Spinal cord (tissue), 9 donors: ENCODE measurements at regions not wholly inside any gene's neighbourhood (a gene's known extent, or its start where the extent isn't known, plus 50 kb on each side); places are given as distances from the start of the nearest gene placed in this dataset.

Source experiments
- DNase-seq, 6 donors: peaks; one replicate each; pipeline versions ENCODE4 v3.0.0 to v3.0.0-alpha.2; 2013 to 2015; ENCODE audit warnings: low spot score in 6 of 6, low read depth in 4 of 6
- H3K27ac ChIP-seq: one replicate; pipeline ENCODE4 v1.5.1; 2013; ENCODE audit warnings: low read depth, low read length, control low read depth
- H3K27me3 ChIP-seq: one replicate; pipeline ENCODE4 v1.6.1; 2013; ENCODE audit warnings: low read length; ENCODE audit not compliant: control insufficient read depth, insufficient read depth
- H3K36me3 ChIP-seq: one replicate; pipeline ENCODE4 v1.6.1; 2013; ENCODE audit warnings: low read length; ENCODE audit not compliant: control insufficient read depth, insufficient read depth
- H3K4me1 ChIP-seq: one replicate; pipeline ENCODE4 v1.6.1; 2013; ENCODE audit warnings: low read length; ENCODE audit not compliant: control insufficient read depth, insufficient read depth
- H3K4me3 ChIP-seq: one replicate; pipeline ENCODE4 v1.5.1; 2013; ENCODE audit warnings: low read depth, low read length, control low read depth
- H3K9me3 ChIP-seq: one replicate; pipeline ENCODE4 v1.6.1; 2013; ENCODE audit warnings: low read length; ENCODE audit not compliant: control insufficient read depth, insufficient read depth
- WGBS: methylation state at CpG from one replicate; pipeline ENCODE4 v1.1.5; 2013; ENCODE audit warnings: missing lambda C conversion rate; ENCODE audit not compliant: insufficient coverage; 5-methylcytosine and 5-hydroxymethylcytosine counted together
- donor health status: healthy.

DNA sequence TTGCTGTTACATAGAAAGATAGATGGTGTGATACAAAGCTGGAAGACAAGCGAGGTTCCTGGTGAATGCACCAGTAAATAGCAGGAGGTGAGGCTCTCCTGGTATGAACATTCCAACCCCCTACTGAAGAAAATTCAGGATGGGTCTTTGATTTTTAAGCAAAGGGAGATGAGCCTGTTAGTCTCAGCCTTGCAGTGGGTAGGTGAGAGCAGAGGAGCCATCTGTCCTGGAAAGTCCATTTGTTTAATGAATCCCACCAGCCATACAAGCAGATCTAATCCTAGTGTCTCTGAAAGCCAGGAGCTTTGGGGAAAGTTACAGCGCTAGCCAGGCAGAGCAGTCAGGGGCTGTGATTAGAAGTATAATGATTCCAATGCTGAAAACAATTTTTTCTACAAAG is 234.8 kb upstream of the FOXN3 start:
- WGBS = no CpG with 5 or more reads among the region's 2 CpGs
- no peak overlapping the region for H3K27ac ChIP-seq
- DNase-seq = peak in 1 of 6 donors; percentile 36
- H3K4me1 ChIP-seq = no peaks in the 10 kb centered on the region
- no peaks in the 10 kb centered on the region for H3K27me3 ChIP-seq
- no peak overlapping the region for H3K4me3 ChIP-seq
- H3K9me3 ChIP-seq = peaks cover under 1% of the 10 kb centered on the region
- no peaks in the 10 kb centered on the region for H3K36me3 ChIP-seq

DNA sequence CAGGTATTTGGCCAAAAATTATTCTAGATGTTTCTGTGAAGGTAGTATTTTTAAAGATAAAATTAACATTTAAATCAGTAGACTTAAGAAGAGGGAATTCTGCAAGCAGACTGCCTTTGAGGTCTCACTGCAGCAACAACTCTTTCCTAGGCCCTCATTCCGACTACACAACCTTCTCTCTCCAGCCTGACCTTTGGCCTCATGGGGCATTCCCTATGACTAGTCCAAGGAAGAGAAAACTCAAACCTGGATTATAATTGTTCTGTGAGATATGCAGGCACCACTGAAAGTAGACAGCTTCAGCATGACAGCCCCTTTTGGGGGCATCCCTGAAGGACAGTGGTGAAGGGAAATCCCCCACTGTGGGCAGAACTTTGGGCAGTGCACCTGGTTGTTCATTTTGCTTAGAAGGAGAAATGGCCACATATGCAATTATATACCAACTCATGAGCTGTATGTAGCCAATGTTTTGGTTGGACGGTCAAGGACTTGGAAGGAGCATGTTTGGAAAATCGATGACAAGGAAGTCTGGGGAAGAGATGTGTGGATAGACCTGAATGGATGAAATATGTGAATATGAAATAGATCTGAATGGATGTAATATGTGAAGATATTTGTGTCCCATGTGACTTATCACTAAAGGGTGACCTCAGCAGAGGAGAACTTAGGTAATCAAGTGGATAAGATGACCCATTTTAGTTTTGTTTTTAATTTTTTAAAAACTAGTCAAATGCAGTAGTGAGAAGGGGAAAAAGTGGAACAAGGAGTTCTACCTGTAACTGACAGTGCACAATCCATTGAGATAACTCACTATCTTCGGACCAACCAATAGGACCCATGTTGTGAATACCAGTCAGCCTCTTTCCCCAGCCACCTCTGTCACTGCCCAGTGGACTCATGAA is 233.3 kb upstream of the FOXN3 start:
- no peaks in the 10 kb centered on the region for H3K4me1 ChIP-seq
- no peaks in the 10 kb centered on the region for H3K9me3 ChIP-seq
- no peaks in the 10 kb centered on the region for H3K36me3 ChIP-seq
- H3K27ac ChIP-seq = no peak overlapping the region
- H3K27me3 ChIP-seq = no peaks in the 10 kb centered on the region
- WGBS = 91% methylated on average over 3 of the region's 4 CpGs
- DNase-seq = no peak
- no peak overlapping the region for H3K4me3 ChIP-seq

DNA sequence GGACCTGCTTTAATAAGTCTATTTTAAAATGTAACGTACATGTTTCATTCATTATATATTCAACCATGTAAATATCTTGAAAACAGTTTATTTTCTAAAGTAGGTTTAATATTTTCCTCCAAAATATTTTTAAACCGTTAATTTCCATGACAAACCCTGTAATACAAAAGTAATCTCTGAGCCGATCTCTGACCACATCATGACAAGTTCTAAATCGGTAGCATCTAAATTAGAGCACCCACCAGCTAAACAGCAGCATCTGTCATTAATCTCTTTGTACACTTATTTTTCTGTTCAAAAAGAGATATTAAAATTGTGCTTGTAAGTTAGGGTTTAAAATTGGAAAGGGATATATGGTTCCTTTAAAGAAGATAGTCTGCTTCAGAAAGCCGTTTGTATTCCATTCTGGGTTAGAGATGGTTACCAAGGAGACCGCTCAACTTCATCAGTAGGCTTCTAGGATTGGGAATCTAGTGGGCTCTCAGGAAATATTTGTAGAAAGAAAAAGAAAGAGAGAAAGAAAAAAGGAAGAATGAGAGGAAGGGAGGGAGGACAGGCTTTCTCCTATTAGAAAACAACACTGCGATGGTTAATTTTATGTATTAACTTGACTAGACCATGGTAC is 232.5 kb upstream of the FOXN3 start:
- Histone ChIP-seq H3K4me1 (no peaks in the 10 kb centered on the region), H3K36me3 (no peaks in the 10 kb centered on the region), H3K27me3 (no peaks in the 10 kb centered on the region), H3K27ac (no peak overlapping the region), H3K9me3 (no peaks in the 10 kb centered on the region), H3K4me3 (no peak overlapping the region)
- DNase-seq = peak in 2 of 6 donors; percentile 47 to 67
- 40% methylated on average over 1 of the region's 7 CpGs for WGBS

DNA sequence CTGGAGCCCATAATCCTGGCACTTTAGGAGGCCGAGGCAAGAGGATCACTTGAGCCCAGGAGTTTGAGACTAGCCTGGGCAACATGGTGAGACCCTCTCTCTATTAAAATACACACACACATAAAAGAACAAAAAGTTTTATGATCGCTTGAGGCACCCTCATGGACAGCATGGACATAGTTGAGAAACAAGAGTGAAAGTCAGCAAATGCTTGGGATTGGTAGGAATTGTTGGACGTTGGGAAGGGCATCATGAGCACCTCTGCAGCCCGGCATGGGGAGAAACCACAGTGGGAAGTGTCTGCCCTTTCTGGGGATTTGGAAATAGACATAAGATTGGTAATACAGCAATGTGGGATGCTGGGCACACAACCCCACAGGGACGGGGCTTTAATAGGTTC is 231.9 kb upstream of the FOXN3 start:
- no peak overlapping the region for H3K4me3 ChIP-seq
- no peaks in the 10 kb centered on the region for H3K36me3 ChIP-seq
- no peak for DNase-seq
- H3K27ac ChIP-seq = no peak overlapping the region
- no peaks in the 10 kb centered on the region for H3K9me3 ChIP-seq
- H3K4me1 ChIP-seq = no peaks in the 10 kb centered on the region
- H3K27me3 ChIP-seq = no peaks in the 10 kb centered on the region
- WGBS = 77% methylated on average over 2 of the region's 5 CpGs

DNA sequence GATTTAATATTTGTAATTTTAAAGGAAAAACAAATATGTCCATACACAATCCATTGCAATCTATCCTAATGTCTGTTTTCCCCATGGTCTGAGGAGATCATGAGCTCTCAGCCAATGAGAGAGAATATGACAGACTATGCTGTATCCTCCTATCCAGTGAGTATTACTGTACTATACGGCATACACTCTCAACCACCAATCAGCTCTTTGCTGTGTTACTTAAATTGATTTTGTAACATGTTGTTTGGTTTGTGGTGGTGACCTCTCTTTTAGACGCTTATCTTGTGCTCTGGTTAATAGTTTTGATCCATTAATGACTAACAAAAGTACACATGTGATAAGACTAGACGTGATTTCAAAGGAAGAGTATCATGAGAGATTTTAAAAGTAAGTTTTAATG is 231.5 kb upstream of the FOXN3 start:
- Histone ChIP-seq H3K9me3 (no peaks in the 10 kb centered on the region), H3K27ac (no peak overlapping the region), H3K36me3 (no peaks in the 10 kb centered on the region), H3K4me3 (no peak overlapping the region), H3K27me3 (no peaks in the 10 kb centered on the region), H3K4me1 (no peaks in the 10 kb centered on the region)
- 67% methylated on average over 1 of the region's 3 CpGs for WGBS
- no peak for DNase-seq

DNA sequence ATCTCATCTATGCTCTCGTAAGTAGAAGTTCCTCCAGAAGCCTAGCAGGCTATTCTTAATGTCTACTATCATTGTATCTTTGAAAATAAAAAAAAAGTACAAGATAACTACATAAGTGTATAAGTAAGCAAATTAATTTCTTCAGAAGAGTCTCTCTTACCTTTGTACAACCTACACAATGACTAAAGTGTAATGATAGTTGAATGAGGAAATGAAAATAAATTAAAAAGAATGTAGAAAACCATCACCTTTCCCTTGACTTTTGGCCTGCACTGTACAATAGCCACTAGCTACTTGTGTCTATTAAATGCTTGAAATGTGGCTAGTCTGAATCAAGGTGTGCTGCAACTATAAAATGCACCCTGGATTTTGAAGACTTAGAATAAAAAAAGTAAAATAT is 229.9 kb upstream of the FOXN3 start:
- DNase-seq = no peak
- H3K4me1 ChIP-seq = no peaks in the 10 kb centered on the region
- H3K27me3 ChIP-seq = no peaks in the 10 kb centered on the region
- no peaks in the 10 kb centered on the region for H3K36me3 ChIP-seq
- WGBS = no CpG with 5 or more reads among the region's 1 CpG
- no peaks in the 10 kb centered on the region for H3K9me3 ChIP-seq
- H3K4me3 ChIP-seq = no peak overlapping the region
- no peak overlapping the region for H3K27ac ChIP-seq

DNA sequence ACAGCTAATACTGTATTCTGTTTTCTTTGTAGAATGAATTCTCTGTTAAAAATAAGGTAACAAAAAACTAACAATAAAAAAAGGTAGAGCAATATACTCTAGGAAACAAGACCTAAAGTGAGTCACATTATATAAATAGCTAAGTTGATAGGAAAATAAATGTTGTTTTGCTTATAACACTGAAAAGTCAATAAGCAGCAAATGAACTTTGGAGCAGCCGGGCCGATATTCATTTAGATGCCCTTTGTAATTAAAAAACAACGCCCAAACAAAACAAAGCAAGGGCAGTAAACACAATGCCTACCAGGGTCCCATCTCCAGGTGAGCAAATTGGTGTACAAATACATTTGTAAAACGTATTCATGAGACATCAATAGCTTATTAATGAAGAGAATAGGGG is 227.6 kb upstream of the FOXN3 start:
- H3K27ac ChIP-seq = no peak overlapping the region
- H3K36me3 ChIP-seq = no peaks in the 10 kb centered on the region
- no peak for DNase-seq
- no peaks in the 10 kb centered on the region for H3K9me3 ChIP-seq
- no peaks in the 10 kb centered on the region for H3K27me3 ChIP-seq
- WGBS = no CpG with 5 or more reads among the region's 4 CpGs
- no peak overlapping the region for H3K4me3 ChIP-seq
- H3K4me1 ChIP-seq = no peaks in the 10 kb centered on the region

DNA sequence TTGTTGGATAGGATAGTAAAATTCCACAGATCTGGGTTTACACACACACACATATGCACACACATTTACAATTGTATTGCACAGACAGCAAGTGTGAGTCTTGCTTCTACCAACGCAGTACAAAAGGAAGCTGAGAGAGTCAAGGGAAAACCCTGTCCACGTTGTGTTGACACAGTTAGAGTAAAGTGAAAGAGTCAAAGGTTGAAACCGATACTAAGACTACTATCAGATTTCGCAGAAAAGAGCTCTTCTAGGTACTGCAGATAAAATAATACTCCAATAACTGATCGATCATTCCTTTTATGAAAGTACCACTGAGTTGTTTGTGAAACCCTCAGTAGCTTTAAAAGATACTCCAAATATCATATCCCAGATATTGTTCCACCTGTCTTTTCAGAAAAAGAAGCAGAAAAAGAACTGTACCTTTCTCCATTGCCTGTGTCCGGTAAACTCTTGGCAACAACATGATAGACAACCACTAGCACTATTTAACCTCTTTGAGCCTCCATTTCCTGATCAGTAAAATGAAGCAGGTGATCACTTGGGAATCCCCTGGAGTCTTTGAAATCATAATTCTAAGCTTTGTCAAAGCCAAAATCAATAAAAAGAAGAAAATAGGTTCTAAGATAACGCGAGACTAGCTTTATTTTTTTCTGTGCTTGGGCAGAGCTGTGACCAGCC is 224.6 kb upstream of the FOXN3 start:
- DNase-seq = no peak
- no peaks in the 10 kb centered on the region for H3K27me3 ChIP-seq
- no peak overlapping the region for H3K27ac ChIP-seq
- H3K36me3 ChIP-seq = no peaks in the 10 kb centered on the region
- WGBS = 75% methylated on average over 3 of the region's 8 CpGs
- no peaks in the 10 kb centered on the region for H3K9me3 ChIP-seq
- no peak overlapping the region for H3K4me3 ChIP-seq
- H3K4me1 ChIP-seq = no peaks in the 10 kb centered on the region

DNA sequence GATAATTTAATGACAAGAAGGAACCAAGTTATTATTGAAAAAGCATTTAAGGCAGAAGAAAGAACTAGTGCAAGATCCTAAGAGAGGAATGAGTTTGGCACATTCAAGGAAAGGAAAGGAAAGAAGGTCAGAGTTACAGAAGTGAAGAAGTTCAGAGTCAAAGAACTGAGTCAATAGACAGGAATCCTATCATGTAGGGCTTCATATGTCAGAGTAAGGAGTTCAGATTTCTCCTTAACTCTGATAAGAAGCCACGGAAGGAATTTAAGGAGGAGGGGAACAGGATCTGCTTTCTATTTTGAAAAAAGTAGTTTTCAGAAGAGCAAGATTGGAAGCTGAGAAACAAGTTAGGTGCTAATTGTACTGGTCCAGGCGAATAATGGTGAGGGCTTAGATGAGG is 223.1 kb upstream of the FOXN3 start:
- Histone ChIP-seq H3K4me3 (no peak overlapping the region), H3K36me3 (no peaks in the 10 kb centered on the region), H3K27ac (no peak overlapping the region), H3K27me3 (no peaks in the 10 kb centered on the region), H3K4me1 (no peaks in the 10 kb centered on the region), H3K9me3 (no peaks in the 10 kb centered on the region)
- no peak for DNase-seq
- 100% methylated on average over 2 of the region's 2 CpGs for WGBS
